ENCODE measurements at regions not wholly inside any gene's neighbourhood (a gene's known extent, or its start where the extent isn't known, plus 50 kb on each side); places are given as distances from the start of the nearest gene placed in this dataset.

- H3K4me2 ChIP-seq (replicated peaks; ENCODE audit: extremely low read depth, low read length, poor library complexity, severe bottlenecking) = no peak overlapping the region
- 52% methylated on average over 3 of the region's 7 CpGs for WGBS (ENCODE audit: insufficient coverage)
- Mint-ChIP-seq H3K4me3 (no peak overlapping the region), H3K4me1 (no peaks in the 10 kb centered on the region), H3K27me3 (ENCODE audit: low read depth in 3 of 3) (peaks cover 0 to 2% (median 0%) of the 10 kb centered on the region in 3 donors), H3K9me3 (peaks cover 0 to 5% (median 2%) of the 10 kb centered on the region in 7 donors), H3K36me3 (no peaks in the 10 kb centered on the region), H3K27ac (no peak overlapping the region)
- no peaks in the 10 kb centered on the region for H4K20me1 ChIP-seq (ENCODE audit: insufficient read depth, low read length)
- H3K4me1 ChIP-seq (ENCODE audit: control insufficient read depth in 1 of 2, insufficient read depth in 2 of 2, low read length in 2 of 2) = no peaks in the 10 kb centered on the region
- no peak overlapping the region for H3K9ac ChIP-seq (ENCODE audit: insufficient read depth, low read length, poor library complexity, severe bottlenecking)
- no peak for DNase-seq
- no peaks in the 10 kb centered on the region for H3K27me3 ChIP-seq (ENCODE audit: control insufficient read depth in 2 of 2, insufficient read depth in 2 of 2, low read length in 2 of 2)
- H3K36me3 ChIP-seq (replicated peaks in 1 of 2; ENCODE audit: control insufficient read depth in 1 of 2, insufficient read depth in 2 of 2, low read length in 2 of 2) = no peaks in the 10 kb centered on the region
- TF ChIP-seq CTCF (IDR thresholded peaks at IDR 0.05) = no peak
- no peak overlapping the region for H2AFZ ChIP-seq (ENCODE audit: insufficient read depth, low read depth, low read length, poor library complexity, severe bottlenecking)
- intact Hi-C loops (cut with micrococcal nuclease) = no loop called here
- H3K4me3 ChIP-seq (replicated peaks in 1 of 3; ENCODE audit: low read depth in 2 of 3, low read length in 3 of 3) = no peak overlapping the region
- H3K79me2 ChIP-seq (ENCODE audit: insufficient read depth, low read length) = no peaks in the 10 kb centered on the region
- H3K9me3 ChIP-seq (replicated peaks in 1 of 2; ENCODE audit: control insufficient read depth in 1 of 2, insufficient read depth in 1 of 2, low read length in 2 of 2) = no peaks in the 10 kb centered on the region
- H3K27ac ChIP-seq (ENCODE audit: low read depth in 1 of 2, low read length in 2 of 2) = no peak overlapping the region
Observed at GRCh38 chr14:49193332-49194065, 392.7 kb downstream of the RPS29 start.

- no peak for TF ChIP-seq CTCF (IDR thresholded peaks at IDR 0.05)
- Histone ChIP-seq H3K36me3 (replicated peaks in 1 of 2; ENCODE audit: control insufficient read depth in 1 of 2, insufficient read depth in 2 of 2, low read length in 2 of 2) (no peaks in the 10 kb centered on the region), H3K4me2 (replicated peaks; ENCODE audit: extremely low read depth, low read length, poor library complexity, severe bottlenecking) (no peak overlapping the region), H3K4me3 (replicated peaks in 1 of 3; ENCODE audit: low read depth in 2 of 3, low read length in 3 of 3) (no peak overlapping the region), H3K9ac (ENCODE audit: insufficient read depth, low read length, poor library complexity, severe bottlenecking) (no peak overlapping the region), H3K9me3 (replicated peaks in 1 of 2; ENCODE audit: control insufficient read depth in 1 of 2, insufficient read depth in 1 of 2, low read length in 2 of 2) (no peaks in the 10 kb centered on the region), H3K4me1 (ENCODE audit: control insufficient read depth in 1 of 2, insufficient read depth in 2 of 2, low read length in 2 of 2) (no peaks in the 10 kb centered on the region), H4K20me1 (ENCODE audit: insufficient read depth, low read length) (no peaks in the 10 kb centered on the region), H3K79me2 (ENCODE audit: insufficient read depth, low read length) (no peaks in the 10 kb centered on the region), H3K27me3 (ENCODE audit: control insufficient read depth in 2 of 2, insufficient read depth in 2 of 2, low read length in 2 of 2) (no peaks in the 10 kb centered on the region), H3K27ac (ENCODE audit: low read depth in 1 of 2, low read length in 2 of 2) (no peak overlapping the region), H2AFZ (ENCODE audit: insufficient read depth, low read depth, low read length, poor library complexity, severe bottlenecking) (no peak overlapping the region)
- Mint-ChIP-seq H3K27ac (no peak overlapping the region), H3K36me3 (no peaks in the 10 kb centered on the region), H3K4me3 (no peak overlapping the region), H3K9me3 (peaks cover 0 to 6% (median 4%) of the 10 kb centered on the region in 7 donors), H3K4me1 (no peaks in the 10 kb centered on the region), H3K27me3 (ENCODE audit: low read depth in 3 of 3) (peaks cover 0 to 2% (median 0%) of the 10 kb centered on the region in 3 donors)
- no peak for DNase-seq
- WGBS (ENCODE audit: insufficient coverage) = no CpG with 5 or more reads among the region's 5 CpGs
- intact Hi-C loops (cut with micrococcal nuclease) = no loop called here
Observed at GRCh38 chr14:49191380-49191779, 394.8 kb downstream of the RPS29 start.
